HG02973 (cell line): ENCODE measurements at regions not wholly inside any gene's neighbourhood (a gene's known extent, or its start where the extent isn't known, plus 50 kb on each side); places are given as distances from the start of the nearest gene placed in this dataset.
A peak's percentile ranks its signal among the peaks of the same experiment; 100 is the strongest.

Source experiments
- ATAC-seq: cut with Tn5 transposase; IDR thresholded peaks from one replicate; pipeline ENCODE4 v1.9.1; 2021; ENCODE audit warnings: moderate library complexity; ENCODE audit not compliant: unreplicated experiment

DNA sequence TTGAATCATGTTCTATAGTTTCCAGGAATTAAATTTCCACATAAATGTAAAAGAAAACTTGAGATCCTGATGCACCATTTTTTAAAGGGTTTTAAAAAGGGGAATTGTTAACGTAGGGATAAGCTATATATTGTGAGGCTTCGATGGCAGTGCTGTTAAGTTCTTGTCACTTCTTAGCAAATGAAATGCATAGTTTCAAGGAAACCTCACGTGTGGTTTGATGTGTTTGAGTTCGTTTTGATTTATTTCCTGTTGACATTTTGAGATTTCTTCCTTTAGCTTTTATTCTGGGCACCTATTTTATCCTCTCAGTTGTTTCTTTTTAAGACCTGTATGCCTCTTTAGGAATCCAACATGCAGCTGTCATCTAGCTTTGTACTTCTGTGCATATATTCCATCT is 301.0 kb downstream of the DOCK8 start:
- ATAC-seq, result no peak

DNA sequence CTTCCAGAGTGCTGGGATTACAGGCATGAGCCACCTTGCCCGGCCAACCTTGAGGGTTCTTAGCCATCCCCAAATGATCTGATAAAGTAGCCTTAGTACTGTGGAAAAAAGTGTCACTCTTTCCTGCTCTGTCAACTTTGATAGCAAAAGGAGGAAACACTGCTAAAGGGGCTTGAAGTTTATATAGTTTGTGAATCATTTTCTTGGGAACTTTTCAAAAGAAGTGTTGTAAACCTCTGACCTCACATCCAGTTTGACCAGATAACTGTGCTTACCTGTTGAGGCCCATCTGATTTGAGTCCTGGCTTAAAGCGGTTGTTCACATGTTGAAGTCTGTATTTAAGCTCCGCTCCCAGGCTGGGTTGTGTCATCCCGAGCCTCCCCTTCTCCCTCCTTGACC is 303.3 kb downstream of the DOCK8 start:
- ATAC-seq, result no peak

DNA sequence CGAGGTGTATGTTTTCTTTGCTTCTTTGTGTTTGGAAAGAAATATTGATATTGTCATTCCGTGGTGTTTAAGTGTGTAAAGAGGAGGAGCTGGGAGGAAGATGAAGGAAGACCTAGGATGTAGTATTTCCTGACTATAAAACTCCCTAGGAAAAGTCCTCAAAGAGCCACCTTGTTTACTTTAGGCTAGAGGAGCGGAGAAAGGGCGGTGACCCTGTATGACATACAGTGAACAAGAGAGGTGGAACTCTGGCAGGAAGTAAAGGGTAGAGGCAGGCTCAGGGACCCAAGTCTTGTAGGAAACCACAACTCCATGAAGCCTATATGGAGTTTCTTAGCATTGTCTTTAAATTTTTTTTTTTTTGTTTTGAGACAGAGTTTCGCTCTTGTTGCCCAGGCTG is 303.9 kb downstream of the DOCK8 start:
- no peak for ATAC-seq

DNA sequence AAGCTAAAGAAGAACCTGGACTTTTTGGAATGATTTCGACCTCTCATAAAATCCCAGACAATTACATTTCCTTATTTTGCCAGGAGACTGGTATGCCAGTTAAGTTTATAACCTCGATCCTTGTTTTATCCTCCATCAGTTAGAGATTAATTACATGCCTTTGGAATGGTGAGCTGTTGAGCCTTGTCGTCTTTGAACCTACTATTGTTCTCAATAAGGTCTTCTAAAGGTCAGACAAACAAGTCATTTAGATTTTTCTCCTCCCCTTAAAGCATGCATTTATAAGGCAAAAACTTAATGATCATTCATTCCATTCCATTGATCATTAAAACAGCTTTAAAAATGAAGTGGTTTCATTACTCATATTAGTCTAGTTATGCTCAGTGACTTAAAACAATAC is 304.9 kb downstream of the DOCK8 start:
- ATAC-seq, result no peak

DNA sequence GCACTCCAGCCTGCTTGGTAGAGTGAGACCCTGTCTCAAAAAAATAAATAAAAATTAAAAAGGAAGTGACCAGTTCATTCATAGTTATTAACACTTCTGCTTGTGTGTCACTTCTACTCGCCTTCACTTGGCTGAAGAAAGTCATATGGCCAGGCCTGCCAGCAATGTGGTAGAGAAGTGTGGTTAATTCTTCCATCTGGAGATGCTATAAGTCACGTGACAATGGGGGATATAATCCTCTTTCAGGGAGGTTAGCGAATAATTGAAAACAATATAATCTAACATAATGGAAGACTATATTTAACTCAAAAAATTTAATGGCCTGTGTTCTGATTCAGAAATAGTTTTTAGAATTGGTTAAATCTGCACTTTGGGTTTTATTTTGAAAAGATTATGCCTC is 305.6 kb downstream of the DOCK8 start:
- ATAC-seq, result no peak

DNA sequence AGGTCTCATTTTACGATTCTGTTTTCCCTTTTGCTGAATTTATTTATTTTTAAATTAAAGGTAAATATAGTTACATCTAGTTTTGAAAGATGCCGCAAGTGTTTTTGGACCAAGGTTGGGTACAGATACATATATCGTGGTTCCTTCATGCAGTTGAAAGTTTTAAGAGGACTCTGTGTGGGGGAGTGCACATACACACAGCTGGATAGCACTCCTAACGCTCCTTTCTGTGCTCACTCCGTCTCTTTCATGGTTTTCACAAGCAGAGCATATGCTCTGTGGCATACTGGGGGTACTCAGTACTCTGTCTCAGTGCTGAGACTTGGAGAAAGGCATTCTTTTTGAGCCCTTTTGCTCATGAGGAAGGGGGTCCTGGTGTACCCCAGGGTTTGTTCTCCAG is 307.5 kb downstream of the DOCK8 start:
- no peak for ATAC-seq

DNA sequence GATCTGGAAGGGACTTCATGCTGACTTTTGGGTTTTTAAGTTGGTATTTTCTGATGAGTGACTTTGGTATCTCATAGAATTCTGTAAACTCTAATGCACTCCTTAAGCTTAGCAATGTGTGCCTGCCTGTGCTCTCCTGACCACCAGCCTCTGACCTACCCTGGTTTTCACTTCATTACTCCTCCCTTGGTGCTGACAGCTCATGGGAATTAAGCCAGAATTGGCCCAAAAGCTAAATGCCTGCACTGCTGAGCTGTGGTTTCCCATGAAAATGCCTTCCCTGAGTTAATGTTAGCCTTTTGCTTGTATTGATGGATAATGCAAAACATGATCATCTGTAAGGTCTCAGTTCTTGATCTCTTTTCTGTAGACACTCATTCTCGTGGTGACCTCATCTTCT is 308.0 kb downstream of the DOCK8 start:
- ATAC-seq, result no peak

DNA sequence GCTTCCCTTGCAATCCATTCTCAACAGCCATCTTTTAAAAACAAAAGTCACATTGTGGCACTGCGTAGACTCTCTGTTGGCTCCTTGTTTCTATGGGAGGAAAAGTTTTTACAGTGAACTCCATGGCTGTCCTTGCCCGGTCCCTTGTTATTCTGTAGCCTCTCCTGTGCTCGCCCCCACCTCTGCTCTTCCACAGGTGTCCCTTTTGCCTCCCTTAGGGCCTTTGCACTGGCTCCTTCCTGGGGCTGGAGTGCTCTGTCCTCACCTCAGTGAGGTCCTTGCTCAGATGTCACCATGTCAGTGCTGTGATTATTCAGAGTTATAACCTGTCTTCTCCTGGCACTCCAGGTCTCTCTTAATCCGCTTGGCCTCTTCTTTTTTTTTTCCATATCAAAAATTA is 308.8 kb downstream of the DOCK8 start:
- no peak for ATAC-seq

DNA sequence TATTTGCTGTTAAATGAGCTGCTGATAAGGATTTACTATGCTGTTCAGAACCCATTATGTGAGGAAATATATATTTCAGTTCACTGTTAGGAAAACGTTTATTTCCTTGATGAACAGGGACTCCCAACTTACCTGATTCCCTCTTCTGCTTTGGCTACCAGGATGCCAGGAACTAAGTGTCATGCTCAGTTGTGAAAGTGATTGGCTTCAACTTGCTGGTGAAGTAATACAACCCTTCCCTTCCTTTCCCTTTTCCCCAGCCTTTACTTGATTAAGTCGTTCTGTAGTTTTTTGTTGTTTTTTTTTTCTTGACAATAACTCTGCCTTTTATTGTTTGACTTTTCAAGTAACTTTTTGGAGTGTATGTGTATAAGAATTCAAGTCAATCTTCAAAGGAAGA is 309.3 kb downstream of the DOCK8 start:
- no peak for ATAC-seq

DNA sequence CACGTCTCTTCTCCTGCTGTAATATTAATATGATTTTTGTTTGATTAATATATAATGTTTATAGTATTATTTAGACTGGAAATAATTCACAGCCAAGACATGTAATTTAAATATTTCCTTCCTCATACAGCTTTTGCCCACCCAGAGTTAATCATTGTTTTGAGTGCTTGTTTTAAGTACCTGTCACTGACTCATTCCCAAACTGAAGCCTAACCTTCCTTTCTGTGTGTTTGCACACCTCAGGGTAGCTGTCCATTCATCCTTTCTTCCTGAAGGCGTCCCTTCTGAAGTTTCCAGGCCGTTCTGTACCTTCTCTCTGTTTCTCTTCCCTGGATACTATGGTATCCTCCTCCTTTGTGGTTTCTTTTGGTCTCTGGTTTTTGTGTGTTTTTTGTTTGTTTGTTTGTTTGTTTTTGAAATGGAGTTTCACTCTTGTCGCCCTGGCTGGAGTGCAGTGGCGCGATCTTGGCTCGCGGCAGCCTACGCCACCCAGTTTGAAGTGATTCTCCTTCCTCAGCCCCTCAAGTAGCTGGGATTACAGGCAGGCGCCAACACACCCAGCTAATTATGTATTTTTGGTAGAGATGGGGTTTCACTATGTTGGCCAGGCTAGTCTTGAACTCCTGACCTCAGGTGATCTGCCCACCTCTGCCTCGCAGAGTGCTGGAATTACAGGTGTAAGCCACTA is 312.4 kb downstream of the DOCK8 start:
- peak; percentile 54 for ATAC-seq

DNA sequence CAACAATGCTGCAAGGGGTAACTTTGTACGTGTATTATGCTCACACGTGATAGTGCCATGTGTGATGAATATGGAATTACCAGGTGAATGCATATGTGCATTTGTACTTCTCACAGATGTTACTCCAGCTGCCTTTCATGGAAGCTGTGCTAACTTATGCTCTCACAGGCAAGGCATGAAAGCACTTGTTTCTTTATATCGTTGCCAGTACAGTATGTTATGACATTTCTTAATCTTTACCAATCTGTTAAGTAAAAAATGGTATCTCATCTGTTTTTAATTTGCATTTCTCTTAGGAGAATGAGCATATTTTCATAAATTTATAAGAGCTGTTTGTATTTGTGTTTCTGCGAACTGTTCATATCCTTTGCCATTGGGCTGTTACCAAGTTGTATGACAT is 311.8 kb upstream of the DMRT1 start:
- ATAC-seq, result no peak

DNA sequence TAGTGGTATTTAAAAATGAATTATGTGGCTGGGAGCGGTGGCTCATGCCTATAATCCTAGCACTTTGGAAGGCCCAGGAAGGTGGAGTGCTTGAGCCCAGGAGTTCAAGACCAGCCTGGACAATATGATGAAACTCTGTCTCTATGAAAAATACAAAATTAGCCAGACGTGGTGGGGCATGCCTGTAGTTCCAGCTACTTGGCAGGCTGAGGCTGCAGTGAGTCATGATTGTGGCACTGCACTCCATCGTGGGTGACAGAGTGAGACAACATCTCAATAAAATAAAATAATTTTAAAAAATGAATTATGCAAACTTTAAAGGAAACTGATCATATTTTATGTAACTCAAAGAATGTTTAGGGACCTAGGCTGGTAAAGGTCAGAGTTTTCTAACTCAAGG is 310.8 kb upstream of the DMRT1 start:
- no peak for ATAC-seq

DNA sequence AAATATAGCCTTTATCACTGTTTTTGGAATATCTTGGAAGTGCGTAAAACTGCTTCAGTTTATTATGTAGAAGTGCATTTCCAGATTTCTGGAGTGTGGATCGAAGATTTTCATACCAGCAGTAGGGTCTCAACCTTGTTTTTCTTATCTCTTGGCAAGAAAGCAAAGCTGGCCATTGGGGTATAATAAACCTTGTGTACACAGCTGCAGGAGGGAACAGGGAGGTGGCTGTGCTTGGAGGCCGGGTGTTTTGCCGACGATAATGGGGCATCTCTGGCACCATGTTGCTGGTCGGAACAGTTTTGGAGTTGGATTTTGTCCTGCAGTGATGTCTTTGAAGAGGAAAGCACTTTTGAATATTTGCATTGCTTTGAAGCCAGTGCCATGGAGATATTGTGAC is 308.8 kb upstream of the DMRT1 start:
- no peak for ATAC-seq

DNA sequence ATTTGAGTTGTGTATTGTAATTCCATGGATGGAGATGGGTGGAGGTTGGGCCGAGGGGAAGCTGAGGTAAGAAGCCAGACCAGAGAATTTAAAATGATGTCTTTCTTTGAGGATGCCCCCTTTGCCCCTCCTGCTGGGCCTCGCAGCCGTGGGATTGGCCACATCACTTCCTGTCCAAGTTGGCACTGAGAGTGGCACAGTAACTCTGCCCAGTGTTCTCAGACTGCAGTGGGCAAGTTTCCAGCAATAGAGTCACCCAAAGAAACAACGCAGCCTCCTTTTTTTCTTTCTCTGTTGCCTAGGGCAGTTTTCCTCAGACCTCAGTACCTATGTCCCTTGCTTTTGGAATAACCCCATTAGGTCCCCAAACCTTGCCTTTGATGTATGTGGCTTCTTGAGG is 306.6 kb upstream of the DMRT1 start:
- ATAC-seq, result no peak

DNA sequence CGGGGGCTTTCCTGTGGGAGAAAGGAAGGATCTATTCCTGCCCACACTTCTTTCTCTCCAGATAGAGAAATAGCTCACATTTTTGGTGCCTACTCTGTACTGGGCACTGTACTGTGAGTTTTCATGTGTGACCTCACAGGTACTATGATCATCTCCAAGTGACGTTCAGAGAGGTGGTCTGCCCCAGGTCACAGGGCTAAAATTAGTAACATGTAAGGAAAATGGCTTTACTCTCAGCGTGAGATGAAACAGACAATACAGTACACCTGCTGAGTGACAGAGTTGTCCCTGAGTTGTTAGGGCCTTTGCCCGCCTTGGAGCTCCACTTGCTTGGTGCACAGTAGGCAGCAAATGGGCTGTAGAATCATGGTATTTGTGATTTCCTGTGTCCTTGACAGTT is 306.1 kb upstream of the DMRT1 start:
- no peak for ATAC-seq

DNA sequence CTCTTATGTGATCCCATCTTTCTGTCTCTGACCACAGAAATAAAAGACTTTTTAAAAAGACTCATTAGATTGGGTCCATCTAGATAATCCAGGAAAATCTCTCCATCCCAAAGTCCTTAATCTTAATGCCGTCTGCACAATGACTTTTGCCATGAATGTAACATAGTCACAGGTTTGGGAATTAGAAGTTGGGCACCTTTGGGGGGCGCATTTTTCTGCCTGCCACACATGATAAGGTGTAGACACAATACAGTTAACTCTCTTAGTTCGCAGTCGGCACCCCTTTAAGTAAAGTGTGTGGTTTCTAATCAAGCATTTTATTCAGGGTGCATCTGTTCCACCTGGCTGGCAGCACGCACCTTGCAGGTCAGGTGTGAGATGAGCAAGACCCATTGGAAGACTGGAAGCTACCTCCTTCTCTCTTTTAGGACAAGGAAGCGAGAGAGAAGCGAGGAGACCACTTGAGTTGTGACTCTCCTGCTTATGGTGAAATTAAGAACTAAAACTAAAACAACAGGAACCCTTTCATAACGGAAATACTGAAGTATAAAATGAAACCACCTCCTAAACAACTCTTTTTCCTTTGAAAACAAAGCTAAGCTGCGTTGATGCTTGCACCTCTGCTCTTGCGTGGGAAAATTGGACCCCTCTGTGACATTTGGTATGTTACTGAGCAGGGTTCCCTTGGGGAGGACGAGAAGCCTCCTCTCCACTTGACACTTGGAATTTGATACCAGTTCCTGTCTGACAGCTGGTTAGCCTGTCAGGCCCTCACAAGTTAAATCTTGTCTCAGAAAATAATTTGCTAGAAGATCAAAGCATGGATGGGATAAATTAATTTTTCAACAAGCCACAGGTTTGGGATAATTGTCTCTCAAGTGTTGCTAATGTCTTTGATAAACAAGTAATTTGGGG is 304.6 kb upstream of the DMRT1 start:
- no peak for ATAC-seq

DNA sequence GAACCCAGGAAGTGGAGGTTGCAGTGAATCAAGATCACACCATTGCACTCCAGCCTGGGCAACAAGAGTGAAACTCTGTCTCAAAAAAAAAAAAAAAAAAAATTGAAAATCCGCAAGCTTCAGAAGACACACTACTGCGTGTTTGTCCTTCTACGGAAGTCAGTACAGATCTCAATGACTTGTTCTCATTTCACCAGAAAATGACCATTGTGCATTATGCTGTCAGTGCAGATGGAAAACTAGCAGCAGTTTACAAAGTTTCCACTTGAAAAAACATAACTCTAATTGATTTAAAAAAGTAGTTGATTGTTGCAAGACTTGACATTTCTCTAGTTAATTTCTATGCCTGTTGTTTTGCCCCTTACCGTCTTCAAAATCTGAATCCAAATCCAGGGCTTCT is 298.0 kb upstream of the DMRT1 start:
- no peak for ATAC-seq

DNA sequence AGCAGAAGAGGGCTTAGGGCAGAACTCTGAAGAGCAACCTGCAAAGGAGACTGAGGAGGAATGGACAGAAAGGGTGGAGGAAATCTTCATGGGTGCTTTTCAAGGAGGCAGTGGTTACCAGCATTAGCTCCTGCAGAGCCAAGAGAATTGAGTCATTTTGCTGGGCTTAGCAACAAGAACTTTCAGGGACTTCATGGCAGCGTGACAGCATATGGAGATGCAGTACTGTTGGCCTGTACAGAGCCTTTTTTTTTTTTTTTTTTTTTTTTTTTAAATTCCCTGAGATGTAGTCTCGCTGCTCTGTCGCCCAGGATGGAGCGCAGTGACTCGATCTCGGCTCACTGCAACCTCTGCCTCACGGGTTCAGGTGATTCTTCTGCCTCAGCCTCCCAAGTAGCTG is 296.0 kb upstream of the DMRT1 start:
- no peak for ATAC-seq

DNA sequence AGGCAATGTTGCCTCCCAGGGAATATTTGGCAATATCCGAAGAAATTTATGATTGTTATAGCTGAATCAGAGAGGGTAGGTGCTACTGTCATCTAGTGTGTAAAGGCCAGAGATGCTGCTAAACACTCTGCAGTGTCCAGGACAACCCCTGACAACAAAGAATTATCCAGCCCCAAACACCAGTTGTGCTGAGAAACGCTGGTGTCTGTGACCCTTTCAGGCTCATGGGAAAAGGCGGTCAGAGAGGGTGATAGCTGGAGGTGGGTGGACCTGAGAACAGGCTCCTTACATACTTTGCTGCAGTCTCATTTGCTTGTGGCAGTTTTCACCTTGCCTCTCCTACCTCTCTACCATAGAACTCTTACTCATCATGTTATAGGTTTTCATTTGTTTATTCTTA is 295.3 kb upstream of the DMRT1 start:
- ATAC-seq, result no peak

DNA sequence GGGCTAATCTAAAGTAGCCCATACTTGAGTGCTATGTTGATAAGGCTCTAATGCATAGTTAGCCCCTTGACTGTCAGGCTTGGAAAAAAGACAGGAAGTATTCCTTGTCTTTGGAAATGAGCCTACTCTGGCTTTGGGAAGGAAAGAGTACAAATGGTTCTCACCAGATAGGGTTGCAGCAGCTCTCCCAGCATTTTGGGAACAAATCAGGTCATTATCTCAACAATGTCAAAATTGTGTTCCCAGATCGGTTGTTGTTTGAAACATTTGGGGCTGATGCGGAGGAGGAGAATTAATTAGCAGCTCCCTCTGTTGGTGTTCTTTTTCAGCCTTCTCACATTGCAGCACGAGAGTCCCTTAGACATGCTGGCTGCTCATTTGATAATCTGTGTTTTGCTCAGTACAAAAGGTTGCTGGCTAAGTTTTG is 294.7 kb upstream of the DMRT1 start:
- ATAC-seq, result no peak

DNA sequence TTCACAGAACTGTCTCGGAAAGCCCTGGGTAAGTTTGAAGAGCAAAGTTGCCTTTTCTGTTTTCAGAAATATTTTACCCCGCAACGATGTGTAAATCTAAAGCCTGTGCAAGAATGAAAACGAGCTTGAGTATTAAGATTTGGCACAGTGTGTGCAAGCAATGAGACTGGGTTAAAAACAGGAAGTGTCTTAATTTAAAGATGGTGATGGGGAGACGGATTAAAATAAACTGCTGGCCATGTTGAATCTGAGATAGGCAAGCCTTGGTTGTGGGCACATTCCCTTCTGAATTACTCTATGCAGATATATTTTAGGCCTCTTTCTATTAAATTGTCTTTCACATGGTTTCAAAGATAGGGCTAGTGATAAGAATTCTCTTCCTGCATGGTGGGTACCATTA is 294.2 kb upstream of the DMRT1 start:
- no peak for ATAC-seq

DNA sequence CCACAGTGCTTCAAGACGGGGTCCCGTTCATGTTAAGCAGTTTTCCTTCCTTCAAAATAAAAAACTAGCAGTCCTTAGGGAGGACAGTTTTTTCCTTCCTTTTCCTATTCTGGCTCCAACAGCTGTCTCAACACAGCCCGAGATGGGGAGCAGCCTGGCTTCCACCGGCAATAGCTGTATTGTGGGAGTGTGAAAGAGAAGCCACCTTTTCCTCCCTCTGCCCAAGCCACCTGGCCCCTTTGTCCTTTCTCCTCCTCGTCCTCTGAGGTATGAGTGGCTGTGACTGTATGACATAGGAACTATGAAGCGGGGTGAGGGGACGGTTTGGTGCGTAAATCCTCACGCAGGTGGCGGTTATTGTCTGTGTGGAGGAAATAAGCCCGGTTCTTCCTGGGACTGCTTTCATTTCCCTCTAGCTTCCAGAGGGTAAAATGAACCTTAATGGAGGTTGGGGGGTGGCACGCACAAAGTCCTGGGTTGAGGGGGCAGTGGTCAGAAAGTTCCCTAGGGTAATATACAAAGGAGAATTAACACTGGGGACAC is 292.0 kb upstream of the DMRT1 start:
- ATAC-seq, result no peak
